NCI-H526 treated with DMSO at 0.1 percent for 48 hours (cell line): ENCODE measurements at regions not wholly inside any gene's neighbourhood (a gene's known extent, or its start where the extent isn't known, plus 50 kb on each side); places are given as distances from the start of the nearest gene placed in this dataset.
"Not testable (repeated sequence)": the region's sequence is repeated elsewhere in the genome, so short reads cannot be mapped to it uniquely, and the experiment has no call there.

Source experiments
- DNase-seq: peaks from one replicate; lab custom pipeline; 2025; lab: John Stamatoyannopoulos, UW

DNA sequence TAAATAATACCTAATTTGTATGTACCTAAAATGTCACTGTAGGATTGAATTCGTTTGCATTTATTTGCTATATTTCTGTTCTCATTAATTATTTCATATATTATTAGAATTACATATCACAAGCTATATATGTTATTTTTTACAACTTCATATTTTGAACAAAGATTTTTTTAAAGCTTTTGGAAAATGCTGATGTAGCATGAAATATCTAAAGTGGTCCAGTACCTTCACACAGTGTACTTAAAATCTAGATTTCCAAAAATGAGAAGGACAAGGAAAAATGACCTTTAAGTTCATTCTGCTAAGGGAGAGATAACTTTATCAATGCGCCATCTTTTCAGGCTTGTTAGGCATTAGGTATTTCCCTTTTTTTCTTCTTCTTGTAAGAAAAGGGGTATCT is 71.8 kb downstream of the LARP7 start:
- DNase-seq = no peak

DNA sequence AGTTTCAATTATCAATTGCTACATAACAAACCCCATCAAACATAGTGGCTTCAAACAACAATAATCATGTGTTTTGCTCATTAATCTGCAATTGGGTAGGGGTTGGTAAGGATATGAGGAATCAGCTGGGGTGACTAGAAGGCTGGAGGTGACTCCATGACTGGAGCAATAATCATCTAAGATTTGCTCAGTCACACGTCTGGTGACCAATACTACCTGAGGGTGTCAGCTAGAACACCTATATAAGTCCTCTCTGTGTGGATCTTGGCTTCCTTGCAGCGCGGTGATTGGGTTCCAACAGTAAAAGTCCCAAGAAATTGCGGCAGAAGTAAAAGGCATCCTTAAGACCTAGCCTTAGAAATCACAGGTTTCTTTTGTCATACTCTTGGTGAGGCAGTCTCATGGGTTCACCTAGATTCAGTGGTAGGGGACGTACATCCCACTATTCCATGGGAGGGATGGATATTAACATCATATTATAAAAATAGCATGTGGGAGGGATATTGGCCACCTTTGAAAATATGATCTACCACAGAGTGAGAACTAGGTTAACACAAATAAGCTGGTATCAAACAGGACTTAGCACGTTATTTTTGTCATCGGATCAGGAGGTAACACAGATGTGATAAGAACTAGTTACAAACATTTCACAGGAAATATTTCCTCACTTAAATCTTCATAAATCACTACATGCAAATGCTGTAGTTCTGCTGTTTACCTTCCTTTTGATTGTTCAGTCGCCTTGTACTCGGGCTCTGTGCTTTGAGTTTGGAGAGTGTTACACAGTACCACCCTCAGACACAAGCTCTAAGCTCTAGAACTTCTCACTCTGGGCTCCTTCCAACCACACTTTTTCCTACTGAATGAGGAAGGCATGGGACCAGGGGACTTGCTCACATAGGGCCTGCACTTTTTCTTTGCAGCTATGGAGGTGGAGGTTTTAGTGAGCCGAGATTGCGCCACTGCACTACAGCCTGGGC is 78.3 kb downstream of the LARP7 start:
- no peak for DNase-seq

DNA sequence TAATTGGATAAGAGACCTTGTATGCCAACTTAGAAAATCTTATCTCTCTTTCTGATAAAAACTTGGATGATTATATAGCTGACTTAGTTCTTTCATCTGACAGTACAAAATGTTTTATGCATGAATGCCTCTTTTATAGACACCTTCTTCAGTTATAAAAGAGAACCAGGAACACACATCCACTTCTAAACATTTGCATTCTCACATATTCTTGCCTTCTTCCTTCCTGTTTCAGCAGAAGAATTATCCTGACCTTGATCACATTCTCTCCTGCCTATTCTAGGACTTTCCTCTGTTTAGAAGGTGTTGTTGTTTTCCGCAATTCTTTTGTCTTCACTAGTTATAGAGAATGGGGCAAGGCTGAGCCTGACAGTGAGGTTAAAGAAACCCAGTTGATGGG is 80.9 kb downstream of the LARP7 start:
- no peak for DNase-seq

DNA sequence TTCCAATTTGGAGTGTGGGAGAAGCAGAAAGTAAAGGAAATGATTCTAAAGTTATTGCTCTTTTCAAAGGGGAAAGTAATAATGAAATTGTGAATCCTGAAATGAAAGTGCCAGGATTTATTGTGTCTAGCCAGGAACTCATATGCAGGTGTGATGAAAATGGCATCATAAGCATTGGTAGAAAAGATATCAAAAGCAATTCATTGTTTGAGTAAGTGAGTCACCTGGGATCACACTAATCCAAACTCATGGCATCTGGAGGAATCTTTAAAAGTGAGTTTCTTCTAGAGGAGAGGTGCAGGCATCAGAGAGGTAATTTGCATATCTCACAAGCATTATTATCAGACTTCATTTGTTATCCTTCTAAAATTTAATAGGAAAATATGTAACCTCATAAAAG is 84.7 kb downstream of the LARP7 start:
- no peak for DNase-seq

DNA sequence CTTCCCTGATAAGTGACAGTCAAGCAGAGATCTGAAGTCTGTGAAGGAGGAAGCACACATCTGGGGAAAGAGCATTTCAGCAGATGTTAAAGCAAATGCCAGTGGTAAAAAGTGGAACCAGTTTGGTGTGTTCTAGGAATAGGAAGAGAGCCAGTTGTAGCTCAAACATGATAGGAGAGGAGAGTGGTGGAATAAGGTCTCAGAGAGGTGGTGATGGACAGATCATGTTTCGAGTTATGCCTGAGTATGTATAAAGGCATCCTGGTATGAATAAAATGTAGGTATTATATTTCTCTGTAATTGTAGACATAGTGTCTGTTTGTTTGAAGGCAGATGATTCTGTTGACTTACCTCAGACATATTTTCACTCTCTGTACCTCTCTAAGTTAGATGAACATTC is 89.1 kb downstream of the LARP7 start:
- no peak for DNase-seq

DNA sequence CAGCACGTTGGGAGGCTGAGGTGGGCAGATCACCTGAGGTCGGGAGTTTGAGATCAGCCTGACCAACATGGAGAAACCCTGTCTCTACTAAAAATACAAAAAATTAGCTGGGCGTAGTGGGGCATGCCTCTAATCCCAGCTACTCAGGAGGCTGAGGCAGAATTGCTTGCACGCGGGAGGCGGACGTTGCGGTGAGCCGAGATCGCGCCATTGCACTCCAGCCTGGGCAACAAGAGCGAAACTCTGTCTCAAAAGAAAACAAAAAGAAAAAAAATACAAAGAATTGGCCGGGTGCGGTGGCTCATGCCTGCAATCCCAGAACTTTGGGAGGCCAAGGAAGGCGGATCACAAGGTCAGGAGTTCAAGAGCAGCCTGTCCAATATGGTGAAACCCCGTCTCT is 90.8 kb downstream of the LARP7 start:
- DNase-seq = not testable (repeated sequence)

DNA sequence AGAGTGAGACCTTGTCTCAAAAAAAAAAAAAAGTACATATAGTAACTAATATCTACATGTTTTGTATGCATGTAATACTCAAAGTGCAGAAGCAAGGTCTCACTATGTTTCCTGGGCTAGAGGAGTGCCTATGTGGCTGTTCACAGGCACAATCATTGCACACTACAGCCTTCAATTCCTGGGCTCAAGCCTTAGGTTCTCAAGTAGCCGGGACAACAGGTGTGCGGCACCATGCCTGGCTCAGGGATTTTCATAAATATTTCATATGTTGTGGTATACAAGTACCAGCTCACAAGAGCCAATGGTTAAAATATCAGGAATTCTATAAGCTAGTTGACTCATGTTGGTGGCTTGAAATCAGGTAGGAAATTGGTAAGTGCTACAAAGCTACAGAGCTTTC is 94.8 kb downstream of the LARP7 start:
- DNase-seq = no peak

DNA sequence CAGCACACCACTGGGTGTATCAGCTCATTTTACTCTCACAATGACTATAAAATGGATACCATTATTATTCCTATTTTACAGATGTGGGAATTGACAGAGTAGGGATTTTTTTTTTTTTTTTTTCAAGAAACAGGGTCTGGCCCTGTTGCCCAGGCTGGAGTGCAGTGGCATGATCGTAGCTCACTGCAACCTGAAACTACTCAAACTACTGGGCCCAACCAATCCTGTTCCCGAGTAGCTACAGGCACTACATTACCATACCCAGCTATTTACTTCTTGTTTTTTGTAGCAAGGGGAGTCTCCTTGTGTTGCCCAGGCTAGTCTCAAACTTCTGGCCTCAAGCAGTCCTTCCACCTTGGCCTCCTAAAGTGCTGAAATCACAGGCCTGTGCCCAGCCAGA is 95.2 kb downstream of the LARP7 start:
- DNase-seq = no peak

DNA sequence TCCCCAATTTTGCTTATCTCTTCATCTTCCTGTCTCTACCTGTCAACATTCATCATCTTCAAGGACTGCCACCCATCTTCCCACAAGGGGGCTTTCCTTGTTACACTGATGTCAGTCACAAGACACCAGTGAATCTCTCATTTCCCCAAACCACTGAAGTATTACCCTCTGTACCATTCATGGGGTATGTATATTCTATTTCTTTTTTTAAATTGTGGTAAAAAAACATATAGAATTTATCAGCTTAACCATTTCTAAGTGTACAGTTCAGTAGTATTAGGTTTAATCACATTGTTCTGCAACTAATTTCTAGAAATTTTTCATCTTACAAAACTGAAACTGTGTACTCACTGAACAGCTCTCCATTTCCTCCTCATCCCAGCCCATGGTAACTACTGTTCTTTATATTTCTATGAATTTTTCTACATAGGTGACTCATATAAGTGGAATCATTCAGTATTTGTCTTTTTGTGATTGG is 98.6 kb downstream of the LARP7 start:
- DNase-seq = no peak

DNA sequence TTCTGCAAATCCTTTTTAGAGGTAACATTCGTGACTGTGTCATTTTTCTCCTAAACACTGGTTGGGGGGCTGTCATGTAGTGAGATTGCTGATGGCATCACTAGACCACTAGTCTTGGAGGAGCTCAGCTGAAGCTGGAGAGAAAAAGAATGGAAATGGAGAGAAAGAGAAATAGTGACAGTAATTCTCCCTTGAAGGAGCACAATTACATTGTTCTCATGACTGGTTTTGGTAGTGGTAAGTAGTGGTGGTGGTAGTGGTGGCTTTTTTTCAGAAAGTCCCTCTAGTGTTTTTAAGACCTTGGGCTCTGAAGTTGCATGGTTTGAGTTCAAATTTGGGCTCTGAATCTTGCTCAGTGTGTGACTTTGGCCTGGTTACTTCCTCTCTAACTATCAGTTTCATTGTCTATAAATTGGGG is 99.8 kb downstream of the LARP7 start:
- DNase-seq = no peak

DNA sequence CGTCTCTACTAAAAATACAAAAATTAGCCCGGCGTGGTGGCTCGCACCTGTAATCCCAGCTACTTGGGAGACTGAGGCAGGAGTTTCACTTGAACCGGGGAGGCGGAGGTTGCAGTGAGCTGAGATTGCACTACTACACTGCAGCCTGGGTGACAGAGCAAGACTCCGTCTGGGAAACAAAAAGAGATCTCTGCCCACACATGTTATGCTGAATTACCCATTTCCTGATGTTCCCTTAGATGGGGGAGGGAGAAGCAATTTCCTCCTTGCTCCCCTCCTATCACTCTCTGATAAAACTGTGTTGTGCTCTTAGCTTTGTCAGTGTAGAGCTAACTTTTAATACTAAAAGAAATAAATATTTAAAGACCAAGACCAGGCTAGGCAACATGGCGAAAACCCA is 102.5 kb downstream of the LARP7 start:
- no peak for DNase-seq

DNA sequence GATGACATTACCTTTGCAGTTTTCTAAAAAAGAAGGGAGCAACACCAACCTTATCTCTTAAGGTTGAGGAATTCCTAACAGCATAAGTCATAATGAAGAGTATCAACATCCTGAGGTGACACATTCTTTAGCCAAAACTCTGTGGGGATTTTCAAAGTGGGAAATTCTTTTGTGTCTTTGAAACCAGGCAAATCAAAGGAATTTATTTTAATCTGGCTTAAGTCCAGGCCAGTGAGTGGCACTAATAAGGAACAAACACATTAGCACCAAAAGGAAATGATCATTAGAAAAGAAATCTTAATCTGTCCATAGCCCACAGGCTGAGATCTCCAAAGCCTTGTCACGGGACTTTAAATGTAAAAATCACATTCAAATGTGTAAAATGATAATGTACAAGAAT is 110.1 kb downstream of the LARP7 start:
- no peak for DNase-seq

DNA sequence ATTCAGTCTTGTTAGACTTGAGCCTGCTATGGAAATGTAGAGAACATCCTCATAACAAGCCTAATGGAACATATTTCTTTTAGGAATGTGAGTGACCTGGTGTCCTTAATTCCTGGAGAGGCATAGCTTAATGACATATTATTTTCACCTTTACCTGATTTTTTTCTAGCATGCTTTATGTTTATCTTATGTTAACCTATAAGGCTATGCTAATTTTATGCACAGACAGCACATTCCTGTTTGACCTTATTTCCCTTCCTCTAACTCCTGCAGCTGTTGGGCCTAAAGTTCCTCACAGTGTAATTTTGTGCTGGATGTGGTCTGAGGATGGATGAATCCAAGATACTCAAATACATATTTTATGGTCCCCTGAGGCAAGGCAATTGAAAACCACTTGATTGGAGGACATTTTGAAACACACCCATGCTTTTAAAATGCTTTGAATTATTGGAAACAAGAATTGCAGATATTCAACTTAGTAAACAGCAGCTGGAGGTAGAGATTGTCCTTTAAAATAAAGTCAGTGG is 111.5 kb downstream of the LARP7 start:
- DNase-seq = no peak

DNA sequence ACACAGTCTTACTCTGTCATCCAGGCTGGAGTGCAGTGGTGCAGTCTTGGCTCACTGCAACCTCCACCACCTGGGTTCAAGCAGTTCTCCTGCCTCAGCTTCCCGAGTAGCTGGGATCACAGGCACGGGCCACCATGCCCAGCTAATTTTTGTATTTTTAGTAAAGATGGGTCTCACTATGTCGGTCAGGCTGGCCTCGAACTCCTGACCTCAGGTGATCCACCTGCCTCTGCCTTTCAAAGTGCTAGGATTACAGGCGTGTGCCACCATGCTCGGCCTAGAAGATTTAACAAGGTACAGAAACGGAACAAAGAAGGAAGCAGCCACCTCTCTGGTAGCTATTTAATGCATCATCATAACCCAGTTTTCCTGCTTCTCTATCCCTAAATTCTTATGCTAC is 113.8 kb downstream of the LARP7 start:
- DNase-seq = not testable (repeated sequence)

DNA sequence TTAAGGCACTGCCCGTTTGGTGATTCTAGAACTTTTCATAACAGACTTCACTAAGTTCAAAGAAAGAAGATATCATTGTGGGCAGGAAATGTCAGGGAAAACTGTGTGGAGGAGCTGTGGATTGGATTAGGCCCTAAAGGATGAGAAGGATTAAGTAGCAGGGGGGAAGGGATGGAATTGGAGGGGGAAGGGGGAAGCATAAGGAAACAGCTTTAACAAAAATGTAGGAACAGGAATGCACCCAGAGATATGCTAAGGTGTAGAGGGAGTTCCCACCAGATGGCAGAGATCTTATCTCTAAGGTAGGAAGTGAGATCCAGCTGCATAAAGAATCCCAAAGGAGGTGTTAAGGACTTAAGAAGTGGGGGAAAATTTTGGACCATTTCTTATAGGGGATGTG is 114.5 kb downstream of the LARP7 start:
- DNase-seq = no peak

DNA sequence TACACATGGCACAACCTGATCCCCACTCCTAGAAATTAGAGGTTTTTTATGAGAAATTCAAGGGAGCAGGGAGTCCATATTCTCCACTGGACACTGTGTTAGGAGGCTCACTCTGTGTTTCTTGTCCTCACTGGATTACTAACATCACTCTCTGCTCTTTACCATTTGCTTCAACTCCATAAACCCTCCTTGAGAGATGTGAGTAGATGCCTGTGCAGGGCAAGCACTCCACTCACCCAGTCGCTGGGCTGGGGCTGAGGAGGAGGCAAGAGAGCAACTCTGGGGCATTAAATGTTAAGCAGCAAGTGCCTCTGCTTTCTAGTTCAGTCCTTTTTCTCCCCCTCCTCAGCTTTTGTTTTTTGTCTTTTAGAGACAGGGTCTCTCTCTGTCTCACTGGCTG is 115.1 kb downstream of the LARP7 start:
- DNase-seq = no peak

DNA sequence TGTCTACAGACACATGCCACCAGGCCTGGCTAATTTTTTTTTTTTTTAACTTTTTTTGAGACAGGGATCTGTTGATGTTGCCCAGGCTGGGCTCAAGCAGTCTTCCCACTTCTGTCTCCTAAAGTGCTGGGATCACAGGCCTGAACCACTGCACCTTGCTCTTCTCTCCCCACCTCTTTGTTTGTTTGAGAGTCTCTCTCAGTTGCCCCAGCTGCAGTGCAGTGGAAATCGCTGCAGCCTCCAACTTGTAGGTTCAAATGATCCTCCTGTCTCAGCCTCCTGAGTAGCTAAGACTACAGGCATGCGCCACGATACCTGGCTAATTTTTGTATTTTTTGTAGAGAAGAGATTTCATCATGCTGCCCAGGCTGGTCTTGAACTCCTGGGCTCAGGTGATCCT is 115.6 kb downstream of the LARP7 start:
- DNase-seq = no peak

DNA sequence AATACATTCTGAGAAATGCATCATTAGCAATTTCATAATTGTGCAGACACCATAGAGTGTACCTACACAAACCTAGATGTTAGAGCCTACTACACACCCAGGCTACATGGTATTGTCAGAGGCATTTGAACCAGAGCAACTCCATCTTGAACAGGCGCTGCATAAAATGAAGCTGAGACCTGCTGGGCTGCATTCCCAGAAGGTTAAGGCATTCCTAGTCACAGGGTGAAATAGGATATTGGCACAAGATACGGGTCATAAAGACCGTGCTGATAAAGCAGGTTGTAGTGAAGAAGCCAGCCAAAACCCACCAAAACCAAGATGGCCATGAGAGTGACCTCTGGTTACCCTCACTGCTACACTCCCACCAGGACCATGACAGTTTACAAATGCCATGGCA is 116.4 kb downstream of the LARP7 start:
- no peak for DNase-seq

DNA sequence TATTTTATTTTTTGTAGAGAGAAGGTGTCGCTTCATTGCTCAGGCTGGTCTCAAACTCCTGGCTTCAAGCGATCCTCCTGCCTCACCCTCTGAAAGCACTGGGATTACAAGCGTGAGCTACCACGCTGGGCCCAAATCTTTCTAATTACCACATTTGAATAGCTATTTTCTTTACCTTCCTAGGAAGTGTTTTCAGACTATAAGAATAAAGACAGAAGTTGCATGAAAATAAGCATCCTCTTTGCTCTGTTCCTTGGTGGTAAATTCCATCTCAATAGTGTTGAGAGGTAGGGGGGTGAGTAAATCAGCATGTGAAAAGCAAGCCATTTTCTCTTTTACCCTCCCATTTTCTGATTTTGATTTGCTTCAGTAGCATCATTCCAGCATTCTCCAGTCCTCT is 122.4 kb downstream of the LARP7 start:
- no peak for DNase-seq

DNA sequence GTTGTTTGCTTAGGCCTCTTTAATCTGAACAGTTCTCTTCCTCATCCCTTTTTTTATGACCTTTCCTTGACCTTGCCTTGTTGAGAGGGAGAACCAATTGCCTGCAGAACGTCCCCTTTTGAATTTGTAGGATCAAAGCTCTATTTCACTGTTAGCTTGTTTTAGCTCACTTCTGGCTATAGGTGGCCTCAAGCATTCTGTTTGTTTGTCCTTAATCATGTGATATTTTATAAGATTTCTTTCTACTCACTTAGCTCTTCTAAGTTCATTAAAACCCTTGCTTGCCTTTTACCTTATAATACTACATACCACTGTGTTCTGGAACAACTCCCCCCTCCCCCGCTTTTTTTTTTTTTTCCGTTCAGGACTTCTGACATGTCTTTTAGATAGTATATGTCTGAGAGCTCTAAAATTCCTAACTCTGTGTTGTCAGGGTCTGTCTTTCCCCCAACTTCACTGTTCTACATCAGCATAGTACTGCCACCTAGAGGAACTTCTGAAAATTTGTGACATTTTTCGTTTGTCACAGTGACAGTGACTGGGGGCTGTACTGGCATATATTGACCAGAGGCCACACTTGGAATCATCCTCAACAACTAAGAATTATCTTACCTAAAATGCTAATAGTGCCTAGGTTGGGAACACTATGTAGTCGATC is 128.5 kb downstream of the LARP7 start:
- DNase-seq = peak; percentile 41

DNA sequence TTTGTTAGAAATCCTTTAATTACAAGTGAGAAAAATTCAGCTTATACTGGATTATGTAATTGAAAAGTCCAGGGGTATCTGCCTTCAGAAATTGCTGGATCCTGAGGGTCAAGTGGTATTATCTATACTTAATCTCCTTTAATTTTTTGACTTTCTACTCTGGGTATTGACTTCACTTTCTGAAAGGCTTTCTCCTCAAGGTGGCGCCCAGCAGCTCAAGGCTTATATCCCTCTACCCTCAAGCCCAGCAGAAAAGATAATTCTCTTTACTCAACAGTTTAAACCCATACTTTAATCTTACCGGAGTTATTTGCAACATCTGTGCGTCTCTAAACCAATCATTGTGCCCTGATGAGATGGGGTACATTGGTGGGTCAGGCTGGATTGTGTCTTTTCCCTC is 129.5 kb downstream of the LARP7 start:
- DNase-seq = no peak

DNA sequence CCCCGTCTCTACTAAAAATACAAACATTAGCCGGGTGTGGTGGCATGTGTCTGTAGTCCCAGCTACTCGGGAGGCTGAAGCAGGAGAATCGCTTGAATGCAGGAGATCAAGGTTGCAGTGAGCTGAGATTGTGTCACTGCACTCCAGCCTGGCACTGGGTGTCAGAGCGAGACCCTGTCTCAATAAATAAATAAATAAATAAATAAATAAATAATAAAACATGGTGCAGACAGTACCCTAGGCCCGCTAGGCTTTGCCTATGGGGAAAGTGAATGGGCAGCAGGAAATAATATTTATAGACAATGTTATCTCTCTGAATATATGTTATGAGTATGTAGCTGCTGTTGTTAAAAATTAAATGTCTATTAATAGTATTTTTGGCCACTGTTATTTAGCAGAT is 130.4 kb downstream of the LARP7 start:
- no peak for DNase-seq

DNA sequence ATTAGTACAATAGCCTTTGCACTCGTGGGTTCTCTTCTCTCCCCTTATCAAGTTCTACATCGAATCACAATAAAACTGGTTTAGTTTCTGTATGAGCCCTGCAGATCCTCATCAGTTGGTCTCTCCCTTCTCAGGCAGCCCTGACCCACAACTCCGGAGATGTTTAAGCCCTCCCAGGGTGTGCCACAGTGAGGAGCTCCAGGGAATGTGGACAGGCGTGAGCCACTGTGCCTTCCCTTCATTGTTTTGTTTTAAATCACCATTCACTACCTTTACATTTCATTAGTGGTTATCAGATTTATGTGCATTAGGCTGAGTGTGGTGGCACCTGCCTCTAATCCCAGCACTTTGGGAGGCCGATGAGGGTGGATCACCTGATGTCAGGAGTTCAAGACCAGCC is 133.2 kb downstream of the LARP7 start:
- no peak for DNase-seq
